ENCODE measurements at regions not wholly inside any gene's neighbourhood (a gene's known extent, or its start where the extent isn't known, plus 50 kb on each side); places are given as distances from the start of the nearest gene placed in this dataset.
"Not testable (repeated sequence)": the region's sequence is repeated elsewhere in the genome, so short reads cannot be mapped to it uniquely, and the experiment has no call there.

DNA sequence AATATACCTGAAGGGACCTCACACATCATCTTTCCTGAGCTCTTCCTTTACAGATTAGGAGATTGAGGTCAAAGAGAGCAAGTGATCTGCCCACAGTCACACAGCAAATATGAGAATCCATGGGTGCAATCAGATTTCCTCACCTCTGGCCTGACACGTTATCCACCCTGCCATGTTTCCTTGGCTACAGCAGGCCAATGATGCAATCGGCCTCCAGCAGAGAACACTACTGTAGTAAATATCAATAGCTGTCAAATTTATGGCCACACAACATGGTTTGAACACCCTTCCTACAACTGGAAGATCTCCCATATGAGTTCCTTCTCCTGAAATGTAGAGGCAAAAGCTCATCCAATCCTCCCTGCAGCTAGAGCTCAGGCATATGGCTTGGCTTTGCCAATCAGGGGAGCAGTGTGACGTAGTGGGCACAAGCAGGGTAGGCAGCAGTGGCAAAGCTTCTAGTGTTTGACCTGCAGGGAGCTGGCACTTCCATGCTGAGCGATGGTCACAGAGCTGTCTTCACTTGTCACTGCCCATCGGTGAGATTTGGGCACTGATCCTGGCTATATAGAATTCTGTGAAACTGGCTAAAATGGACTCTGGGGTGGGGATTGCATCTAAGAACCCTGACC is 271.3 kb downstream of the TJP1 start:
- DNase-seq: no peak

DNA sequence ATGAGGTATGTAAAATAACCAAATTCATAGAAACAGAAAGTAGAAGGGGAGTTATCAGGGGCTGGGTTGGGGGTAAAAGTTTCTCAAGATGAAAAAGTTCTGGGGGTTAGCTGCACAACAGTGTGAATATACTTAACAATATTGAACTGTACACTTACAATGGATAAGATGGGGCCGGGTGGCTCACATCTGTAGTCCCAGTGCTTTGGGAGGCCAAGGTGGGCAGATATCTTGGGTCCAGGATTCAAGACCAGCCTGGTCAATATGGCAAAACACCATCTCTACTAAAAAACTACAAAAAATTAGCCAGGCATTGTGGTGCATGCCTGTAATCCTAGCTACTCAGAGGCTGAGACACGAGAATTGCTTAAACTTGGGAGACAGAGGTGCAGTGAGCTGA is 274.3 kb downstream of the TJP1 start:
- DNase-seq: no peak

GRCh38 chr15:29544513-29545128 is 275.0 kb upstream of the NSMCE3 start:
- no peak for DNase-seq

GRCh38 chr15:29542994-29543393 is 273.4 kb upstream of the NSMCE3 start:
- DNase-seq: no peak

DNA sequence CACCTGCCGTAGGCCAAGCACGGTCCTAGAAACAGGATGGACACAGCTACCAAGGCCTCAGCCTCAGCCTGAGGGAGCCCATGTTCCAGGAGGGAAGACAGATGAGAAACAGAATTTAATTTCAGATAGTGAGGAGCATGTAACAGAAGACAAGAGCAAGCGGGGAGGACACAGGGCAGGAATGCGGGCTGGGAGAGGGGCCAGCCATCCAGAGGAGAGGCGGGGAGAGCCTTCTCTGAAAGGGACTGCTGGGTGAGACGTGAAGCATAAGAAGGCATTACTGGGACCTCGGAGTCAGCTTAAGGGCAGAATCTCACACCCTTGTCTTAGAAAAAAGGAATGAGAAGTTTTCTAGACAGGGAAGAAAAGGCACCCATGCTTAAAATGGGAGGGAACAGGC is 271.7 kb upstream of the NSMCE3 start:
- DNase-seq: no peak

DNA sequence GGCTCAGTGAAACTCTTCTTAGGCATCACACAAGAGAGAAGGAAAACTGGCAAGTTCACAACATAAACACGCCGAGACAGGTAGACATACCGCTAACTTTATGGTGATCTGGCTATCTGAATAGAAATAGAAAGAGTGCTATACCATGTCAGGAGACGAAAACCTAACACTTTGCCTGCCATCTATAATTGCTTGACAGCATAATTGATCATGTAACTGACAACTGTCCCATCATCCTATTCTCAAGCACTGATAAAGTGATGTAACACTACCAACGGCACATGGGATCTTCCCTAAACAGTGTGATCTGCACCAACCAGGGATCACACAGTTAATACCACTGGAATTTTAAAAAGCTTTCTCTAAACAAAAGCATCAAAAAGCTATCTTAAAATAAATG is 270.9 kb upstream of the NSMCE3 start:
- no peak for DNase-seq

GRCh38 chr15:29539736-29540135 is 270.1 kb upstream of the NSMCE3 start:
- DNase-seq: no peak

- DNase-seq: peak; percentile 37
These were observed 268.4 kb upstream of the NSMCE3 start for GRCh38 chr15:29538044-29538443.

- no peak for DNase-seq
These were observed 266.3 kb upstream of the NSMCE3 start for GRCh38 chr15:29535952-29536351.

DNA sequence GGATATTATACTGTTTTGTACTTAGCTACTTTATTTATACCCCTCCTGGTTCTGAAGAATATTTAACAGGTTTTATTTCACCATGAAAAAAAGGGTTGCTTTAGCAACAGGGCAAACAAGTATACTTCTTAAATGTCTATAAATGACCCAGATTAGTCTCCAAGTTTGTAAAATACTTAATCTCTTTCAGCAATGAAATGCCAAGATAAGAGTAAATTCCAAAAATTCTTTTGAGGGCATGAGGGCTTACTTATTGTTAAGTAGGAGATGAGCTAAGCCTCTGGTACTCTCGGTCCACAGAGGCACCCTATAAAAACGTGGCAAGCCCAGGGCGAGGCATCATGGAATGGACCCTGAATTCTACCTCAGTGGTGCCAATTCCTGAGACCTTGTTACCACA is 264.8 kb upstream of the NSMCE3 start:
- no peak for DNase-seq

DNA sequence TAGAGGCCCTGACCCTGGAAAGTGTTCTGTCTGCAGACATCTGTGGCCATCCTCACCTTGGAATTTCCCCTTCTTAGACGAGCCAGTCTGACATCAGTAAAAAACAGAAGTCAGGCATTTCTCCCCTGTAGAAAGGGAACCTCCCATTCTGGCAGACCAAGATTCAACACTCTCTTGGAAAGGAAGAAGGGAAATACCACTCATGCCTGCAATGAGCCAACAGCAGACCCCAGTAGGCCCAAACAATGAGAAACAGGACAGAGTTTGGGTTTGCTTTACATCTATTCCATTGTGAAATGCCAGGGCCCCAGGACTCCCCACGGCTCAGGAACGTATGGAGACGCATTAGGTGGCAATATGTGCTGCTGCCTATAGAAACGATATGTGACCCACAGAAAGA is 264.0 kb upstream of the NSMCE3 start:
- no peak for DNase-seq

DNA sequence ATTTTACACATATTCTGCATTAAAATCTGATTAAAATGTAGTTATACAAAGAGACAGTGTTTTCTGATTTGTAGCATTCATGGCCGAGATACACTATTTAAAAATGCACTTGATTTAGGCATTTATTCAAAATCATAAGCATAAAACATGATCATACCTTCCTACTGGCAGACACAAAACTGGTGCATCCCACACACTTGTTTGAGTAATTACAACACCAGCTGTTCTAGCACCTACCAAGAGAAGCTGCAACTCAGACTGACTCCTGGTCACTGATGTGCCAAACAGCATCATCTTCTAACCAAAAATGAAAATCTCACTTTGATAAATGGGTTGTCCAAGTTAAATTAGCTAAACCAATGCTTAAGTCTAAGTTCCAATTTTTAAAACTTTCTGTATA is 262.7 kb upstream of the NSMCE3 start:
- DNase-seq: no peak

DNA sequence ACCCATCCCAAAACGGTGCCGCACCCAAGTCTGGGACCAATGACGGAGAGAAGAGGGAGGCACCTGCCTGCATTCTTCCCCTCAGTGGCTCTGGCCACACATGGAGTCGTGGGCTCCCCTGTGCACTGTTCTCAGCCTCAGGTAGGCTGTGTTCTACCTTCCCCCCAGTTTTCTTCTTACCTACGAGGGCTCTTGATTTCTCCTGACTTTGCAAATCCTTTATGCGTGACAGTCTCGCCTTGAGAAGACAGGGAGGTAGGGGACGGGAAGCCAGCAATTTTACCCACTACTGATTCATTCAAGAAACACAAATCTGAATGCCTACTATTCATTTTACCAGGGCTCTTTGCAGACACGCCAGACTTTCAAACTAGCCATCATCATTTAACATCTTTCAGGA is 261.3 kb upstream of the NSMCE3 start:
- DNase-seq: no peak

DNA sequence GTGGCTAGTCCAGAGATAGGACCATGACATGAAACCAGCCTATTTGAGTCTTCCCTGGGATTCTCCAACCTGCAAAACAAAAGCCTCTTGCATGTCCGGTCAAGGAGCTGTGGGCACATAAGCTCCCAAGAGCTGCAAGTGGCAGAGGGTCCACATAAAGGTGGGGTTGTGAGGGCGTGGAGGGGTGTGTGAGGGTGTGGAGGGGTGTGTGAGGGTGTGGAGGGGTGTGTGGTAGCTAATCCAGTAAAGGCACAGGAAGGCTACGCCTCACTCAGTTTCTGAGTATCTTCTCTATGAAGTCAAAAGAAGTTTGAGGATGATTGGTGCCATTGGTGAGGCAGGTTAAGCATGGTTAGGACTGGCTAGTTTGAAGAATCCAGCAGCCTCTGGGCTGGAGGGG is 259.4 kb upstream of the NSMCE3 start:
- DNase-seq: no peak

DNA sequence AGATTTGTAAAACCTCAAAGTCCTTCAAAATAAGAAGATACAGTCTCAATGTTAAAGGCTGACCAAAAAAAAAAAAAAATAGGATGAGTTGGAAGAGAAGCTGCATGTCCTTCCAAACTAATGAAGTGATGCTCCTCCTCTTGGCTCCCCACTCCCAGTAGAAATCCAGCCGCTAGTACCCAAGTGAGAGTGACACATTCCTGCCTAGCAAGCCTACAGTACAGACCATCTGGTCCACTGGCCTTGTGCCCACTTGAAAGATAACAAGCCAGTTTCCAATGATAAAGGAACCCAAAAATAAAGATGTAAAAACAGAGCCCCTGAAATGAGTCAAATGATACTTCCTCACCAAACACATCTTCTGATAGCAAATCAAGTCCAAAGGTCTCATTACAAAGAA is 258.7 kb upstream of the NSMCE3 start:
- no peak for DNase-seq

DNA sequence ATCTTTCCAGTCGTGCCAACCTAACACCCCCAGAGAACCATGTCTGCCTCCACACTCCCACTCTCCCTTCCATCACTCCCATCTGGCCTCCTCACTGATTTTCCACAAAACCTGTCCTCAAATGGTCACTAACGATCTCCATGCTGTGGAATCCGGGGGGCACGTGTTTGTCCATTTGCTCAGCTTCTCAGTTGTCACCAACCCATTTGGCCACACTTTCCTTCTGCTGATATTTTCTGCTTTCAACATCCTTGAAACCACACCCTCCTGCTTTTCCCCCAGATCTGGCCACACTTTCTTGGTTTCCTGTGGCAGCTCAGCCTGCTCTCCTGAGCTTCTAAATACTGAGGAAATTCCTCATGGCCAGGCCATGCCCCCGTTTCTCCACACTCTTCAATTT is 257.2 kb upstream of the NSMCE3 start:
- DNase-seq: no peak

- DNase-seq: peak; percentile 51
These were observed 253.0 kb upstream of the NSMCE3 start for GRCh38 chr15:29522373-29523276.

DNA sequence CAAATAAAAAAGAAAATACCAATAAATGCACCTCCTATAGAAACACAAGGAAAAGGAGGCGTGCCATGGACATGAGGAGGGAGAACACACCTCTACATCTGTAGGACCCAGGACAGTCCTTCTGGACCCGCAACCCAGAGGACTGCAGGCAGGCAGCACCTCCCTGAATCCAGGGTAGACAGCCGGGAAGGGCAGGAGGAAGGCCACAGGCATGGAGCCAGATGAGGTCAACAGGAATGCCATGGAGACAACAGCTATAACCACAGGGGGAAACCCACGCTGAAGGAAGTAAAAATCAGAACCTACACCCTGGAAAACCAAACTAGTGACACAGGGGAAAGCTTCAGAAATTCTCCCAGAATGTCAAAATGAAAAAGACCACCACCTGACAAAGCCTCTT is 248.8 kb upstream of the NSMCE3 start:
- DNase-seq: no peak

- no peak for DNase-seq
These were observed 248.2 kb upstream of the NSMCE3 start for GRCh38 chr15:29517829-29518228.

DNA sequence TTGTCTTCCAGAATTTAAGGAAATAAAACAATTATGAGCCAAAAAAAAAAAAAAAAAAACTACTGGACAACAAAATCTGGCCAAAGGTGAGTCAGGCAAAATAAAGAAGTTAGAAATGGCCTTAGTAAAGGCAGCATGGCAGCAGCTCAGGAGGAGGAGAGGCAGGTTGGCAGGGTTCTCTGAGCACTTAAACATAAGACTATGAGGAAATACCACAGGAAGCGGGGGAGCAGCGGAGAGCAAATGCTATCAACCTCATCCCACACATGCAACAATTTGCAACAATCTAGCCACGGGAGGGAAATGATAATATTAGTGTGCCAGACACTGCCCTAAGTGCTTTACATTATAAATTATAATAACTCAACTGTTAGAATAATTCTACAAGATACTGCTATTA is 247.3 kb upstream of the NSMCE3 start:
- DNase-seq: no peak

DNA sequence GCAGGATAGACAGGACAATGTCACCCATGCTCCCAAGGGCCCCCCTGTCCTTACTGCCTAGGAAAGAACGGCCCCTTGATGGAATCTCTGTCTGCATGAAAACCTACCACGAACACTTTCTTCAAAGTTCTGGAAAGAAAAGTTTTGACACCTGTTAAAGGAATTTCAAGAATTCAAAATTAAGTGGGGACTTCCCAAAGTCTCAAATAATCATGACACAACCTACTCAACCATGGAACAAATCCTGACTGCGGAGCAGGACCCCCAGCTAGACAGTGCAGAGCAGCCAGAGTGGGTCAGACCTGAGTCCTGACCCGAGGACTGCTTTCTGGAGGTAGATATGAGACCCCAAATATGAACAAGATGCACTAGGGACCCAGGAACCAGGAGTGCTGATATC is 245.3 kb upstream of the NSMCE3 start:
- no peak for DNase-seq

GRCh38 chr15:29511663-29512062 is 242.0 kb upstream of the NSMCE3 start:
- peak; percentile 6 for DNase-seq

- not testable (repeated sequence) for DNase-seq
These were observed 235.9 kb upstream of the NSMCE3 start for GRCh38 chr15:29505535-29505934.
